ENCODE measurements at regions not wholly inside any gene's neighbourhood (a gene's known extent, or its start where the extent isn't known, plus 50 kb on each side); places are given as distances from the start of the nearest gene placed in this dataset.

DNA sequence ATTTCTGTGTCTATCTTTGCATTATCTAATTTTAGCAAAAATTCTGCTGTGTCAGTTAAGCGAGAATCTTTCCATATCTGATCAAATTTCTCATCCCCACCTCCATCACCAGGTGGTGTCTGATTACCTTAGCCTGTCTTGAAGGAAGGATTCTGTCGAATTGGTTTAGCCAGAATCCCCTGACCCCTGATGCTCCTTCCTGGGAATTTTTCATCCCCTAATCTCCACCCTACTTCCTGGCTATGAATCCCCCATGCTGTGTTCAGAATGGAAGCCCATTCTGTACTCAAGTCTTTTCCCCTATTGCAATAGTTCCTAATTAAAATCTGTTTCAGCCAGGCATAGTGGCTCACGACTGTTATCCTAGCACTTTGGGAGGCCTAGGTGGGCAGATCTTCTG, 216.1 kb downstream of the SKIDA1 start:
- no peak for TF ChIP-seq EZH2 (IDR thresholded peaks at IDR 0.05; ENCODE audit: low read length, missing control alignments)
- TF ChIP-seq, protein P1, sequence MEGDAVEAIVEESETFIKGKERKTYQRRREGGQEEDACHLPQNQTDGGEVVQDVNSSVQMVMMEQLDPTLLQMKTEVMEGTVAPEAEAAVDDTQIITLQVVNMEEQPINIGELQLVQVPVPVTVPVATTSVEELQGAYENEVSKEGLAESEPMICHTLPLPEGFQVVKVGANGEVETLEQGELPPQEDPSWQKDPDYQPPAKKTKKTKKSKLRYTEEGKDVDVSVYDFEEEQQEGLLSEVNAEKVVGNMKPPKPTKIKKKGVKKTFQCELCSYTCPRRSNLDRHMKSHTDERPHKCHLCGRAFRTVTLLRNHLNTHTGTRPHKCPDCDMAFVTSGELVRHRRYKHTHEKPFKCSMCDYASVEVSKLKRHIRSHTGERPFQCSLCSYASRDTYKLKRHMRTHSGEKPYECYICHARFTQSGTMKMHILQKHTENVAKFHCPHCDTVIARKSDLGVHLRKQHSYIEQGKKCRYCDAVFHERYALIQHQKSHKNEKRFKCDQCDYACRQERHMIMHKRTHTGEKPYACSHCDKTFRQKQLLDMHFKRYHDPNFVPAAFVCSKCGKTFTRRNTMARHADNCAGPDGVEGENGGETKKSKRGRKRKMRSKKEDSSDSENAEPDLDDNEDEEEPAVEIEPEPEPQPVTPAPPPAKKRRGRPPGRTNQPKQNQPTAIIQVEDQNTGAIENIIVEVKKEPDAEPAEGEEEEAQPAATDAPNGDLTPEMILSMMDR (conservative IDR thresholded peaks at IDR 0.05 in 1 of 2, IDR thresholded peaks at IDR 0.05 in 1 of 2; ENCODE audit: low read depth in 1 of 2, low read length in 2 of 2), result no peak
